ENCODE measurements at regions not wholly inside any gene's neighbourhood (a gene's known extent, or its start where the extent isn't known, plus 50 kb on each side); places are given as distances from the start of the nearest gene placed in this dataset.

DNA sequence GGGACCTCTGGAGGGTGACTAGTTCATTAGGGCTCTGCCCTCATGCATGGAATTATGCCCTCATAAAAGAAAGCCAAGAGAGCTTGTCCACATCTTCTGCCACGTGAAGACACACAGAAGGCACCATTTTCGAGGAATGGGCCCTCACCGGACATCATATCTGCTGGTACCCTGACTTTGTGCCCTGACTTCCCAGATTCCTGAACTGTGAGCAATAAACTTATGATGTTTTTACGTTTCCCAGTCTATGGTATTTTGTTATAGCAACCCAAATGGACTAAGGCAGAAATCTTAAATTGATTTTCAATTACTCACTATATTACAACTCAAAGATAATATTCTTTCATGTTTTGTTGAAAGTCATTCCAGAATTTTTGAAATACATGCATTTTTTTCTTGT lies 163.8 kb upstream of the PAPPA start:
- TF ChIP-seq, protein P1, sequence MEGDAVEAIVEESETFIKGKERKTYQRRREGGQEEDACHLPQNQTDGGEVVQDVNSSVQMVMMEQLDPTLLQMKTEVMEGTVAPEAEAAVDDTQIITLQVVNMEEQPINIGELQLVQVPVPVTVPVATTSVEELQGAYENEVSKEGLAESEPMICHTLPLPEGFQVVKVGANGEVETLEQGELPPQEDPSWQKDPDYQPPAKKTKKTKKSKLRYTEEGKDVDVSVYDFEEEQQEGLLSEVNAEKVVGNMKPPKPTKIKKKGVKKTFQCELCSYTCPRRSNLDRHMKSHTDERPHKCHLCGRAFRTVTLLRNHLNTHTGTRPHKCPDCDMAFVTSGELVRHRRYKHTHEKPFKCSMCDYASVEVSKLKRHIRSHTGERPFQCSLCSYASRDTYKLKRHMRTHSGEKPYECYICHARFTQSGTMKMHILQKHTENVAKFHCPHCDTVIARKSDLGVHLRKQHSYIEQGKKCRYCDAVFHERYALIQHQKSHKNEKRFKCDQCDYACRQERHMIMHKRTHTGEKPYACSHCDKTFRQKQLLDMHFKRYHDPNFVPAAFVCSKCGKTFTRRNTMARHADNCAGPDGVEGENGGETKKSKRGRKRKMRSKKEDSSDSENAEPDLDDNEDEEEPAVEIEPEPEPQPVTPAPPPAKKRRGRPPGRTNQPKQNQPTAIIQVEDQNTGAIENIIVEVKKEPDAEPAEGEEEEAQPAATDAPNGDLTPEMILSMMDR (IDR thresholded peaks at IDR 0.05; ENCODE audit: poor library complexity) = no peak
- no peak for TF ChIP-seq EZH2 (IDR thresholded peaks at IDR 0.05; ENCODE audit: borderline replicate concordance)
- TF ChIP-seq EZH2phosphoT487 (IDR thresholded peaks at IDR 0.05; ENCODE audit: low read depth, severe bottlenecking, unreplicated experiment) = no peak
